ENCODE measurements at regions not wholly inside any gene's neighbourhood (a gene's known extent, or its start where the extent isn't known, plus 50 kb on each side); places are given as distances from the start of the nearest gene placed in this dataset.

DNA sequence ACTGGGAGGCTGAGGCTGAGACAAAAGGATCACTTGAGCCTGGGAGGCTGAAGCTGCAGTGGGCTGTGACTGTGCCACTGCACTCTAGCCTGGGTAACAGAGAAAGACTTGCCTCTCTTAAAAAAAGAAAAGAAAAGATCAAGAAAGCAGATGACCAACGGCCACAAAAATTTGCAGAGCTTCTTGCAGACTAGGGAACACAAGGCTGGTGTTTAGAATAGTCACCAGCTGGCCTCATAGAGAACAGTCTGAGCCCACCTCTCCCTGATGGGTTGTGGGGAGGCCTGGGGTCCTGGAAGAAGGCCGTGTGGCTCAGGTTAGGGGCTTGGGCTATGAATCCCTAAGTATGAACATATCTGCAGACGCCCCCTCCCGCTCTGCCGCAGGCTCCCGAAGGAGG lies 73.7 kb upstream of the MED9 start:
- H3K4me1 ChIP-seq (ENCODE audit: insufficient read depth, insufficient read length): peaks cover 5% of the 10 kb centered on the region
- no peak for DNase-seq (ENCODE audit: low read depth, low spot score)
- no peak for TF ChIP-seq YY1 (IDR thresholded peaks at IDR 0.05; ENCODE audit: insufficient read depth, insufficient read length)
- TF ChIP-seq SUZ12 (IDR thresholded peaks at IDR 0.05; ENCODE audit: extremely low read depth, insufficient read depth, insufficient read length): no peak
- TF ChIP-seq ZNF274 (IDR thresholded peaks at IDR 0.05; ENCODE audit: low read depth, low read length): no peak
- no peaks in the 10 kb centered on the region for H3K36me3 ChIP-seq (ENCODE audit: insufficient read depth, insufficient read length, low read length)
- no peaks in the 10 kb centered on the region for H3K27me3 ChIP-seq (ENCODE audit: insufficient read depth, insufficient read length)
- no peak overlapping the region for H3K9ac ChIP-seq (ENCODE audit: insufficient read length, low read depth)
- no peaks in the 10 kb centered on the region for H3K9me3 ChIP-seq (ENCODE audit: insufficient read depth, low read length)
- H3K4me3 ChIP-seq (ENCODE audit: insufficient read length, low read depth): no peak overlapping the region

DNA sequence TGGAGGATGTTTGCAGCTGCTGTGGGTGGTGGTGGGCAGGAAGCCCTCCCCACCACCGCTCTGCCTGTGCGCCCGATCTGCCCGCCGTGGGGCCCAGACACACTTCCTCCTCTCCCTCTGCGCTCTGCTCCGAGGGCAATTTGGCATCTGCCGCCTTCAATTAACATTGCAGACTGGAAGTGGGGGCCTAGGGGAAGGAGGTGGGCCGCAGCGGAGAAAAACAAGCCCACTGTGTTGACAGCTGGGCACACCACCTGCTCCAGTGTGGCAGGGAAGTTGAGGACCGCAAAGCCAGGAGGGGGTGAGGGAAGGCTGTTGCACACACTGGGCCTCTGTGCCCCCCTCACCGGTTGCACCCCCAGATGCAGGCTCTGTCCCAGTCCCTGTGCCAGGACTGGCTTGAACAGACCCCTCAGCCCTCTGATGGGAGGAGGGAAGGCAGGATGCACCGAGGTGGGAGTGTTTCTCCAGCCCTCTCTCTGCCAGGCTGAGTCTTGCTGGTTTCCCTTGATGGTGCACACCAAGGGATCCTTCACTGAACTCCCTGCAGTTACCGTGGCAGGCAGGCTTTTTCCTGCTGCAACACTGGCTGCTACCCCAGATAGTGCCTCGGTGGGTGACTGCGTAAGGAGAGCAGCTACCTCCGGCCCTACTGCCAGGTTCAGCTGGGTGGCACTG lies 72.8 kb upstream of the MED9 start:
- DNase-seq (ENCODE audit: low read depth, low spot score): no peak
- Histone ChIP-seq H3K4me3 (ENCODE audit: insufficient read length, low read depth) (no peak overlapping the region), H3K9ac (ENCODE audit: insufficient read length, low read depth) (no peak overlapping the region), H3K27me3 (ENCODE audit: insufficient read depth, insufficient read length) (no peaks in the 10 kb centered on the region), H3K36me3 (ENCODE audit: insufficient read depth, insufficient read length, low read length) (no peaks in the 10 kb centered on the region), H3K9me3 (ENCODE audit: insufficient read depth, low read length) (no peaks in the 10 kb centered on the region), H3K4me1 (ENCODE audit: insufficient read depth, insufficient read length) (peaks cover 5% of the 10 kb centered on the region)
- TF ChIP-seq YY1 (IDR thresholded peaks at IDR 0.05; ENCODE audit: insufficient read depth, insufficient read length): no peak
- TF ChIP-seq SUZ12 (IDR thresholded peaks at IDR 0.05; ENCODE audit: extremely low read depth, insufficient read depth, insufficient read length): no peak
- TF ChIP-seq ZNF274 (IDR thresholded peaks at IDR 0.05; ENCODE audit: low read depth, low read length): no peak

DNA sequence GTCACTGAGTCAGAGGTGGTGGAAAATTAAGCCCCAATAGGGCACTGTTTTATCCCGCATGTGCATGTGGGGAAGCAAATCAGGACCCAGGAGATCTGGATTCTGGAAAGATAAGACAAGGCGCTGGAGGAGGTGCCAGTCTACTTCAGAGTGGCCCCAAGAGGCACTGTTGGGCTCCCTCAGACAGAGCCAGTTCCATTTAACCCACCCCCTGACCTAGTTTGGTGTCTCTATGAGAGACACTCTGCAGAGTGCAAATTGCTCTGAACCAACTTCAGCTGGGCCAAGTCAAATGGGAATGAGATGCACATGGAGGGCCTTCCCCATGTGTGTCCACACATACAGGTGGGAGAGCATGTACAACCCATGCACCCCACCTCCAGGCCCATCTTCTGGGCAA lies 71.1 kb upstream of the MED9 start:
- Histone ChIP-seq H3K36me3 (ENCODE audit: insufficient read depth, insufficient read length, low read length) (no peaks in the 10 kb centered on the region), H3K9me3 (ENCODE audit: insufficient read depth, low read length) (no peaks in the 10 kb centered on the region), H3K9ac (ENCODE audit: insufficient read length, low read depth) (no peak overlapping the region), H3K27me3 (ENCODE audit: insufficient read depth, insufficient read length) (no peaks in the 10 kb centered on the region), H3K4me1 (ENCODE audit: insufficient read depth, insufficient read length) (peaks cover 1% of the 10 kb centered on the region), H3K4me3 (ENCODE audit: insufficient read length, low read depth) (no peak overlapping the region)
- DNase-seq (ENCODE audit: low read depth, low spot score): no peak
- TF ChIP-seq SUZ12 (IDR thresholded peaks at IDR 0.05; ENCODE audit: extremely low read depth, insufficient read depth, insufficient read length) (no peak), YY1 (IDR thresholded peaks at IDR 0.05; ENCODE audit: insufficient read depth, insufficient read length) (no peak), ZNF274 (IDR thresholded peaks at IDR 0.05; ENCODE audit: low read depth, low read length) (no peak)

DNA sequence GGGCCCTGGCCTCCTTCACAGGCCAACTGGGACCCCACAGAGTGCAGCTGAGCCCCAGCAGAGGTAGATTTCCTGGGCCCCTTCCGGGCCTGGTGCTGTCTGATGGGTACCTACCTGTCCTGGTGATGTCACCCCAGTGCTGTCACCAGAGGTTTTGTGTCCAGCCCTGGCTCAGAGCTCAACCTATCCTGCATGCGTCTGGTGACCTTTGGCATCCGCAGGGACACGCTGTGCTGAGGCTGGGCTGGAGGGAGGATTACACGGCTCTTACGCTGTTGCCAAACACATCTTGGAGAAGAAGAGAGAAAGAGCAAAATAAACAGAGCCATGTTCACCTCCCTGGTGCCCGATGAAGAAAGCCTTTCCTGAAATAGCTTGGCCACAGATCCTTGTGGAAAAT lies 70.6 kb upstream of the MED9 start:
- Histone ChIP-seq H3K4me1 (ENCODE audit: insufficient read depth, insufficient read length) (no peaks in the 10 kb centered on the region), H3K9ac (ENCODE audit: insufficient read length, low read depth) (no peak overlapping the region), H3K27me3 (ENCODE audit: insufficient read depth, insufficient read length) (no peaks in the 10 kb centered on the region), H3K9me3 (ENCODE audit: insufficient read depth, low read length) (no peaks in the 10 kb centered on the region), H3K4me3 (ENCODE audit: insufficient read length, low read depth) (no peak overlapping the region), H3K36me3 (ENCODE audit: insufficient read depth, insufficient read length, low read length) (no peaks in the 10 kb centered on the region)
- no peak for DNase-seq (ENCODE audit: low read depth, low spot score)
- TF ChIP-seq ZNF274 (IDR thresholded peaks at IDR 0.05; ENCODE audit: low read depth, low read length): no peak
- no peak for TF ChIP-seq SUZ12 (IDR thresholded peaks at IDR 0.05; ENCODE audit: extremely low read depth, insufficient read depth, insufficient read length)
- TF ChIP-seq YY1 (IDR thresholded peaks at IDR 0.05; ENCODE audit: insufficient read depth, insufficient read length): no peak

DNA sequence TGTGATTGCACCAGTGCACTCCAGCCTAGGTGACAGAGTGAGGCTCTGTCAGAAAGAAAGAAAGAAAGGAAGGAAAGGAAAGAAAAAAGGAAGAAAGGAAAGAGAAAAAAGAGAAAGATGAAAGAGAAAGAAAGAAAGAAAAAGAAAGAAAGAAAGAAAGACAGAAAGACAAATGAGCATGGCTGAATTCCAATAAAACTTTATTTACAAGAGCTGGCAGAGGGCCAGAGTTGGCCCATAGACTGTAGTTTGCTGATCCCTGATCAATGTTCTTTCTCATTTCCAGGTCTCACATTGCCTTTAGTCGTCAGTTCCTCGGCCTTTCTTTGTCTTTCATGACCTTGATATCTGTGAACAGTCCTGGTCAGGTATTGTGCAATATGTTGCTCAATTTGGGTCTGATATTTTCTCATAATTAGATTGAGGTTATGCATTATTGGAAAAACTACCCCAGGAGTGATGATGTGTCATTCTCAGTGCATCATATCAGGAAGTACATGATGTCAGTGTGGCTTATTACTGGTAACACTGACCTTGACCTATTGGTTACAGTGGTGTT lies 68.5 kb upstream of the MED9 start:
- no peaks in the 10 kb centered on the region for H3K27me3 ChIP-seq (ENCODE audit: insufficient read depth, insufficient read length)
- no peak overlapping the region for H3K9ac ChIP-seq (ENCODE audit: insufficient read length, low read depth)
- no peak for TF ChIP-seq ZNF274 (IDR thresholded peaks at IDR 0.05; ENCODE audit: low read depth, low read length)
- TF ChIP-seq YY1 (IDR thresholded peaks at IDR 0.05; ENCODE audit: insufficient read depth, insufficient read length): no peak
- TF ChIP-seq SUZ12 (IDR thresholded peaks at IDR 0.05; ENCODE audit: extremely low read depth, insufficient read depth, insufficient read length): no peak

DNA sequence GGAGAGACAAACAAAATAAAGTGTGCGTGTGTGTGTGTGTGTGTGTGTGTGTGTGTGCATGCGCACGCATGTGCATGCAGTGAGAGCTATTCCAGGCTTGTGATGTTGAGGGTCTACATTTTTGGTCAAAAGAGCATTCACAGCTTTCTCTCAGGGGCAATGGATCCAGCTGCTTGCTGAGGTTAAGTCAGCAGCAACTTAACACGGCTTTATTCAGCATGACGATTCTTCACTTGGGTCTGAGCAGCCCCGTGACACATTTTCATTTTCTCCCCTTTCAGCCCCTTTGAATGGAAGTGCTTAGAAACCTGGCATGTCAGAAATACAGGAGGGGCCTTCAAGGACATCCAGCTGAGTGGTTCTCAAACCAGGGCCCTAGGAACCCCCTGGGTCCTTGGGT lies 66.4 kb upstream of the MED9 start:
- Histone ChIP-seq H3K9me3 (ENCODE audit: insufficient read depth, low read length) (no peaks in the 10 kb centered on the region), H3K9ac (ENCODE audit: insufficient read length, low read depth) (no peak overlapping the region), H3K36me3 (ENCODE audit: insufficient read depth, insufficient read length, low read length) (no peaks in the 10 kb centered on the region), H3K4me3 (ENCODE audit: insufficient read length, low read depth) (no peak overlapping the region), H3K4me1 (ENCODE audit: insufficient read depth, insufficient read length) (no peaks in the 10 kb centered on the region), H3K27me3 (ENCODE audit: insufficient read depth, insufficient read length) (no peaks in the 10 kb centered on the region)
- DNase-seq (ENCODE audit: low read depth, low spot score): no peak
- TF ChIP-seq ZNF274 (IDR thresholded peaks at IDR 0.05; ENCODE audit: low read depth, low read length) (no peak), SUZ12 (IDR thresholded peaks at IDR 0.05; ENCODE audit: extremely low read depth, insufficient read depth, insufficient read length) (no peak)

More for the DNA sequence above, 68.5 kb upstream of the MED9 start:
- Histone ChIP-seq H3K36me3 (ENCODE audit: insufficient read depth, insufficient read length, low read length) (no peaks in the 10 kb centered on the region), H3K4me1 (ENCODE audit: insufficient read depth, insufficient read length) (no peaks in the 10 kb centered on the region), H3K9me3 (ENCODE audit: insufficient read depth, low read length) (no peaks in the 10 kb centered on the region), H3K4me3 (ENCODE audit: insufficient read length, low read depth) (no peak overlapping the region)
- DNase-seq (ENCODE audit: low read depth, low spot score): no peak

DNA sequence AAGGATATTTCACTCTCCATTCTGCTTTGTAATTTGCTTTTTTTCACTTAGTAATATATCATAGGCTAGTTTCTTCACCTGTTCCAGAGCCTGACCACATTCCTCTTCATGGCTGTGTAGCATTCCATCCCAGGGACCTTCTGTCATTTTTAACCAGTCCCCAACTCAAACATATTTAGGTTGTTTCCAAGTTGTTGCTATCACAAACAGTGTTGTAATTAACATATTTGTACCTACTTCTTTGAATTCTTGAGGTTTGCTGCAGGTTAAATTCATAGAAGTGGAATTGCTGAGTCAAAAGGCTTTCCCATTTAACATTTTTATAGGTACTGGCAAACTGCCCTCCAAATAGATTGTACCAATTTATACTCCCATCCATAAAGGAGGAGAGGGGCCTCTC lies 65.1 kb upstream of the MED9 start:
- Histone ChIP-seq H3K9me3 (ENCODE audit: insufficient read depth, low read length) (no peaks in the 10 kb centered on the region), H3K27me3 (ENCODE audit: insufficient read depth, insufficient read length) (no peaks in the 10 kb centered on the region), H3K4me1 (ENCODE audit: insufficient read depth, insufficient read length) (no peaks in the 10 kb centered on the region), H3K9ac (ENCODE audit: insufficient read length, low read depth) (no peak overlapping the region), H3K4me3 (ENCODE audit: insufficient read length, low read depth) (no peak overlapping the region), H3K36me3 (ENCODE audit: insufficient read depth, insufficient read length, low read length) (no peaks in the 10 kb centered on the region)
- no peak for DNase-seq (ENCODE audit: low read depth, low spot score)
- TF ChIP-seq SUZ12 (IDR thresholded peaks at IDR 0.05; ENCODE audit: extremely low read depth, insufficient read depth, insufficient read length) (no peak), YY1 (IDR thresholded peaks at IDR 0.05; ENCODE audit: insufficient read depth, insufficient read length) (no peak), ZNF274 (IDR thresholded peaks at IDR 0.05; ENCODE audit: low read depth, low read length) (no peak)
